ENCODE measurements at regions not wholly inside any gene's neighbourhood (a gene's known extent, or its start where the extent isn't known, plus 50 kb on each side); places are given as distances from the start of the nearest gene placed in this dataset.
"Not testable (repeated sequence)": the region's sequence is repeated elsewhere in the genome, so short reads cannot be mapped to it uniquely, and the experiment has no call there.

- no peak for DNase-seq
These were observed 50.1 kb upstream of the N4BP3 start for GRCh38 chr5:178063277-178063676.

- DNase-seq = no peak
These were observed 54.9 kb upstream of the N4BP3 start for GRCh38 chr5:178058321-178059012.

GRCh38 chr5:178057839-178058238, 55.5 kb upstream of the N4BP3 start:
- no peak for DNase-seq

- no peak for DNase-seq
These were observed 56.4 kb upstream of the N4BP3 start for GRCh38 chr5:178056935-178057334.

GRCh38 chr5:178055536-178055935, 57.8 kb upstream of the N4BP3 start:
- not testable (repeated sequence) for DNase-seq

GRCh38 chr5:178052062-178052461, 56.0 kb upstream of the PROP1 start:
- DNase-seq = not testable (repeated sequence)

GRCh38 chr5:178050873-178051272, 54.8 kb upstream of the PROP1 start:
- DNase-seq = not testable (repeated sequence)

- not testable (repeated sequence) for DNase-seq
These were observed 51.9 kb upstream of the PROP1 start for GRCh38 chr5:178047943-178048342.

- DNase-seq = peak; percentile 44
These were observed 50.8 kb upstream of the PROP1 start for GRCh38 chr5:178046757-178047399.

- not testable (repeated sequence) for DNase-seq
These were observed 49.9 kb upstream of the PROP1 start for GRCh38 chr5:178045963-178046362.
